HCT116 (cell line): ENCODE measurements at regions not wholly inside any gene's neighbourhood (a gene's known extent, or its start where the extent isn't known, plus 50 kb on each side); places are given as distances from the start of the nearest gene placed in this dataset.

Source experiments
- ATAC-seq: fragments of 200-7000 bp; cut with Tn5 transposase; 2 replicates; pipeline ENCODE4 v1.9.1; 2020; ENCODE audit warnings: mild to moderate bottlenecking, moderate library complexity
- BruUV-seq: library from RNA; stranded (reverse); fragments of 400-500 nt; replicated peaks from 2 replicates; lab custom pipeline; 2021; lab: Mats Ljungman, UMichigan
- CTCF ChIA-PET: fragments of 300-600 bp; sonication (Branson Sonifier 250); formaldehyde crosslinking; loops from one replicate; lab custom pipeline; 2021; ENCODE audit warnings: antibody characterized with exemption; lab: Charles Lee
- POLR2A ChIA-PET: fragments of 300-600, 350-600 bp; sonication (Branson Sonifier 250); formaldehyde crosslinking; loops from one replicate; lab custom pipeline; 2021; ENCODE audit warnings: antibody characterized with exemption; lab: Charles Lee
- RAD21 ChIA-PET, 2 experiments: fragments of 300-600 bp; sonication (Branson Sonifier 250); formaldehyde crosslinking; loops; one replicate each; lab custom pipeline; 2023; ENCODE audit warnings: low total read pairs in 2 of 2; ENCODE audit not compliant: uncharacterized antibody in 2 of 2, unreplicated experiment in 2 of 2, low non-redundant PET in 1 of 2; lab: Charles Lee
- DNase-seq: peaks from one replicate; pipeline ENCODE4 v3.0.0-alpha.2; 2010; ENCODE audit warnings: low read depth, low spot score
- H2AFZ ChIP-seq: fragments of 200-600 bp; shearing (Covaris generic), sonication (generic); 2 replicates; pipeline ENCODE4 v1.6.1; 2017; ENCODE audit warnings: low read depth, mixed run types, mixed read lengths, antibody characterized with exemption, low read length; ENCODE audit not compliant: poor library complexity, severe bottlenecking
- H3K27ac ChIP-seq: 2 replicates; pipeline ENCODE4 v1.5.1; 2012; ENCODE audit warnings: low read depth, low read length
- H3K27me3 ChIP-seq: fragments of 200-600 bp; sonication (generic); 2 replicates; pipeline ENCODE4 v1.6.1; 2016; ENCODE audit warnings: mixed run types, low read length, mixed read lengths; ENCODE audit not compliant: insufficient read depth
- H3K36me3 ChIP-seq, 2 experiments: fragments of 200-500 bp in 1 of 2; fragments of 200-600 bp in 1 of 2; sonication (Bioruptor generic) in 1 of 2; sonication (generic) in 1 of 2; 2 replicates each; pipeline versions ENCODE4 v1.5.1 to v1.6.1; 2014 to 2016; ENCODE audit warnings: low read length in 2 of 2, inconsistent platforms in 1 of 2, mixed read lengths in 1 of 2, mixed run types in 1 of 2; ENCODE audit not compliant: insufficient read depth in 2 of 2, control insufficient read depth in 1 of 2
- H3K4me1 ChIP-seq, 2 experiments: fragments of 200-600 bp in 1 of 2; sonication (generic) in 1 of 2; 2 replicates each; pipeline versions ENCODE4 v1.5.1 to v1.6.1; 2012 to 2017; ENCODE audit warnings: low read length in 2 of 2, inconsistent platforms in 1 of 2, mild to moderate bottlenecking in 1 of 2, mixed read lengths in 1 of 2, mixed run types in 1 of 2, moderate library complexity in 1 of 2; ENCODE audit not compliant: insufficient read depth in 2 of 2, control insufficient read depth in 1 of 2
- H3K4me2 ChIP-seq: fragments of 200-600 bp; sonication (generic); 2 replicates; pipeline ENCODE4 v1.6.1; 2017; ENCODE audit warnings: mixed run types, low read length, mixed read lengths
- H3K4me3 ChIP-seq, 2 experiments: fragments of 200-600 bp in 1 of 2; sonication (generic) in 1 of 2; replicated peaks in 1 of 2; 2 replicates each; pipeline ENCODE4 v1.5.1; 2011 to 2016; ENCODE audit warnings: low read length in 2 of 2, control low read depth in 1 of 2, low read depth in 1 of 2, mild to moderate bottlenecking in 1 of 2, mixed read lengths in 1 of 2, mixed run types in 1 of 2
- H3K79me2 ChIP-seq: fragments of 200-600 bp; sonication (generic); 2 replicates; pipeline ENCODE4 v1.6.1; 2017; ENCODE audit warnings: mild to moderate bottlenecking, mixed run types, low read length, moderate library complexity, mixed read lengths; ENCODE audit not compliant: insufficient read depth
- H3K9ac ChIP-seq: fragments of 200-600 bp; sonication (generic); 2 replicates; pipeline ENCODE4 v1.6.1; 2016; ENCODE audit warnings: low read length, mixed read lengths
- H3K9me2 ChIP-seq: fragments of 200-600 bp; sonication (generic), shearing (Covaris generic); 2 replicates; pipeline ENCODE4 v1.6.1; 2017; ENCODE audit warnings: mixed run types, mild to moderate bottlenecking, moderate library complexity; ENCODE audit not compliant: insufficient read depth
- H3K9me3 ChIP-seq, 2 experiments: fragments of 200-500 bp in 1 of 2; fragments of 200-600 bp in 1 of 2; sonication (Bioruptor generic) in 1 of 2; sonication (generic) in 1 of 2; 2 replicates each; pipeline ENCODE4 v1.6.1; 2014 to 2017; ENCODE audit warnings: low read length in 2 of 2, mixed read lengths in 2 of 2, inconsistent platforms in 1 of 2, low read depth in 1 of 2, mild to moderate bottlenecking in 1 of 2, mixed run types in 1 of 2, moderate library complexity in 1 of 2; ENCODE audit not compliant: control insufficient read depth in 1 of 2, insufficient read depth in 1 of 2
- H4K20me1 ChIP-seq: fragments of 200-600 bp; sonication (generic), shearing (Covaris generic); 2 replicates; pipeline ENCODE4 v1.6.1; 2017; ENCODE audit warnings: mixed run types, mild to moderate bottlenecking, moderate library complexity; ENCODE audit not compliant: insufficient read depth
- ATF3 ChIP-seq: IDR thresholded peaks from 2 replicates; pipeline ENCODE4 v1.6.1; 2012
- CBX3 ChIP-seq: IDR thresholded peaks from 2 replicates; pipeline ENCODE4 v1.6.1; 2012; ENCODE audit warnings: low read depth
- CTCF ChIP-seq, 3 experiments: fragments of 200-600 bp in 1 of 3; sonication (generic) in 1 of 3; IDR thresholded peaks in 2 of 3; conservative IDR thresholded peaks in 1 of 3; 2 replicates each; pipeline ENCODE4 v1.5.1; 2012 to 2017; ENCODE audit warnings: low read depth in 2 of 3, low read length in 2 of 3, antibody characterized with exemption in 1 of 3, borderline replicate concordance in 1 of 3, control low read depth in 1 of 3, mild to moderate bottlenecking in 1 of 3, mixed read lengths in 1 of 3, mixed run types in 1 of 3, moderate library complexity in 1 of 3; ENCODE audit not compliant: insufficient read depth in 1 of 3
- EGR1 ChIP-seq: IDR thresholded peaks from 2 replicates; pipeline ENCODE4 v1.6.1; 2012; ENCODE audit warnings: low read depth
- ELF1 ChIP-seq: IDR thresholded peaks from 2 replicates; pipeline ENCODE4 v1.6.1; 2012; ENCODE audit warnings: low read depth, borderline replicate concordance
- EZH2 ChIP-seq: fragments of 200-600 bp; sonication (generic); IDR thresholded peaks from 2 replicates; pipeline ENCODE4 v1.6.1; 2017; ENCODE audit warnings: antibody characterized with exemption, mixed run types
- EZH2phosphoT487 ChIP-seq: fragments of 200-600 bp; IDR thresholded peaks from 2 replicates; pipeline ENCODE4 v1.6.1; 2018; ENCODE audit warnings: antibody characterized with exemption, borderline replicate concordance
- FOSL1 ChIP-seq: IDR thresholded peaks from 2 replicates; pipeline ENCODE4 v1.6.1; 2012; ENCODE audit warnings: low read depth
- POLR2A ChIP-seq: IDR thresholded peaks from 2 replicates; pipeline ENCODE4 v1.7.0; 2011; ENCODE audit warnings: borderline replicate concordance; ENCODE audit not compliant: insufficient read depth, insufficient read length; ENCODE audit errors: extremely low read depth
- SIN3A ChIP-seq: IDR thresholded peaks from 2 replicates; pipeline ENCODE4 v1.6.1; 2012; ENCODE audit warnings: low read depth
- SP1 ChIP-seq: IDR thresholded peaks from 2 replicates; pipeline ENCODE4 v1.6.1; 2012; ENCODE audit warnings: low read depth
- SRF ChIP-seq: IDR thresholded peaks from 2 replicates; pipeline ENCODE4 v1.6.1; 2012; ENCODE audit warnings: low read depth
- ZBTB33 ChIP-seq: IDR thresholded peaks from 2 replicates; pipeline ENCODE4 v1.6.1; 2011; ENCODE audit warnings: mild to moderate bottlenecking, low read length, moderate library complexity; ENCODE audit not compliant: insufficient replicate concordance; ENCODE audit errors: extremely low read depth
- ZFX ChIP-seq: fragments of 450-650 bp; IDR thresholded peaks from 2 replicates; pipeline ENCODE4 v1.6.1; 2017
- intact Hi-C: fragments of 100-400 bp; cut with micrococcal nuclease; formaldehyde crosslinking; loops from 2 replicates; pipeline ENCODE4 v1.10.0; 2022

- ATAC-seq, result no peak
- ChIA-PET RAD21 (no interaction called here), CTCF (no interaction called here), POLR2A (no interaction called here)
- DNase-seq, result no peak
- no peak for TF ChIP-seq FOSL1
- TF ChIP-seq EGR1, result no peak
- TF ChIP-seq CBX3, result no peak
- TF ChIP-seq ZFX, result no peak
- no peak for TF ChIP-seq ZBTB33
- no peak for TF ChIP-seq SRF
- TF ChIP-seq SP1, result no peak
- TF ChIP-seq EZH2phosphoT487, result no peak
- no peak for TF ChIP-seq CTCF (IDR thresholded peaks at IDR 0.05 in 2 of 3, conservative IDR thresholded peaks at IDR 0.05 in 1 of 3; ENCODE audit: borderline replicate concordance in 1 of 3, insufficient read depth in 1 of 3, low read depth in 2 of 3, low read length in 2 of 3)
- TF ChIP-seq ELF1, result no peak
- no peak for TF ChIP-seq POLR2A
- TF ChIP-seq SIN3A, result no peak
- TF ChIP-seq EZH2, result no peak
- TF ChIP-seq ATF3, result no peak
- H3K9me3 ChIP-seq, result no peaks in the 10 kb centered on the region
- H3K9me2 ChIP-seq, result no peaks in the 10 kb centered on the region
- H3K27ac ChIP-seq, result no peak overlapping the region
- no peak overlapping the region for H2AFZ ChIP-seq
- no peak overlapping the region for H3K4me3 ChIP-seq
- intact Hi-C loops, result no loop called here
- H3K4me1 ChIP-seq, result peaks cover 12 to 14% of the 10 kb centered on the region in 2 experiments
- no peaks in the 10 kb centered on the region for H3K36me3 ChIP-seq
- no TSS peak for BruUV-seq
- H3K9ac ChIP-seq, result no peak overlapping the region
- H3K27me3 ChIP-seq, result 0 out of 2 replicates have a peak, but pooled peaks cover 3% of the 10 kb centered on the region
- no peaks in the 10 kb centered on the region for H3K79me2 ChIP-seq
- no peak overlapping the region for H3K4me2 ChIP-seq
- H4K20me1 ChIP-seq, result no peaks in the 10 kb centered on the region
Observed at GRCh38 chr15:31238906-31239305, 87.7 kb upstream of the KLF13 start.
